Endothelial cell (in vitro differentiated cells): ENCODE measurements at regions not wholly inside any gene's neighbourhood (a gene's known extent, or its start where the extent isn't known, plus 50 kb on each side); places are given as distances from the start of the nearest gene placed in this dataset.

Source experiments
- DNase-seq: peaks from one replicate; pipeline ENCODE4 v3.0.0; 2021; ENCODE audit warnings: low spot score
- H3K27ac Mint-ChIP-seq: one replicate; pipeline ENCODE4 v1.8.0; 2021; ENCODE audit warnings: mixed read lengths, inconsistent platforms; ENCODE audit not compliant: unreplicated experiment
- H3K27me3 Mint-ChIP-seq: one replicate; pipeline ENCODE4 v1.8.0; 2021; ENCODE audit warnings: mild to moderate bottlenecking, moderate library complexity, mixed read lengths, inconsistent platforms; ENCODE audit not compliant: unreplicated experiment
- H3K36me3 Mint-ChIP-seq: one replicate; pipeline ENCODE4 v1.8.0; 2021; ENCODE audit warnings: mild to moderate bottlenecking, low read depth, mixed read lengths, inconsistent platforms; ENCODE audit not compliant: unreplicated experiment
- H3K4me1 Mint-ChIP-seq: one replicate; pipeline ENCODE4 v1.8.0; 2021; ENCODE audit warnings: mild to moderate bottlenecking, mixed read lengths, inconsistent platforms; ENCODE audit not compliant: unreplicated experiment
- H3K4me3 Mint-ChIP-seq: one replicate; pipeline ENCODE4 v1.8.0; 2021; ENCODE audit warnings: mild to moderate bottlenecking, mixed read lengths, inconsistent platforms; ENCODE audit not compliant: unreplicated experiment
- H3K9me3 Mint-ChIP-seq: one replicate; pipeline ENCODE4 v1.8.0; 2021; ENCODE audit warnings: mixed read lengths, inconsistent platforms; ENCODE audit not compliant: unreplicated experiment
- CTCF ChIP-seq: fragments of 200-600 bp; sonication (generic); IDR thresholded peaks from one replicate; pipeline ENCODE4 v1.5.0; 2021; ENCODE audit warnings: antibody characterized with exemption; ENCODE audit not compliant: unreplicated experiment

DNA sequence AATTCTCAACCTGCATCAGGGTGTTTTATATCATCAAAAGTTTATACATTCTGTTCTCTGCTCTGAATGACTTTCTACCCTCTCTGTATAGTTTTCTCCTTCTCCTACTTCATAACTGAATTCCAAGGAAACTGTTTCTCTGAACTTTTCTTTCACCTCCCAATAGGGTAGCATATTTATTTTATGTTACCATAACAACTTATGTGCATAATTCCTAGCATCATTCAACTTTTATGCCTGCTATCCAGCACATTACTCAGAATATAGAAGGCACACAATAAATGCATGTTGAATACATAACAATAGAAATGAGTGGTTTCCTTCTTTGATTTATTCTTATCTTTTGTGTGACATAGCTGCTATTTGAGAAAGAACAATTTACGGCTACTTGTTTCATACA lies 2385.0 kb downstream of the PCDH9 start:
- Mint-ChIP-seq H3K36me3 (no peaks in the 10 kb centered on the region), H3K27me3 (no peaks in the 10 kb centered on the region), H3K4me3 (no peak overlapping the region), H3K27ac (no peak overlapping the region), H3K9me3 (no peaks in the 10 kb centered on the region), H3K4me1 (peaks cover 3% of the 10 kb centered on the region)
- no peak for DNase-seq
- no peak for TF ChIP-seq CTCF

DNA sequence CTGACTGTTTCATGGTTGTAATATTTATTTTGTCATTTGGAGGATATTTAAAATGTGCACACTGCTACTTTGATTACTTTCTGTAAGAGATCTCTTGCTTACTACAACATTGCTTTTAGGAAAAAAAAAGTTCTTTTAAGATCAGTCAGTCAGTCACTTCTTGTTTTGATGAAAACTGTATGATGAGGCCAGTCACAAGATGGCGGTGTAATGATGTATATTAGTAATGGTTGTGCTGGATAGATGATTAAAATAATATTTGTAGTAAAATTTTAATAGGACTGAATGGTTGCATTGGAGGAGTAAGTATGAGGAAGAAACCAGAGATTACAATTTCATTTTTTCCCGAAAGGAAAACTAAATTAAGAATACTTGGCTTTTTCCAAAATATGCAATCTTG lies 2411.1 kb downstream of the PCDH9 start:
- Mint-ChIP-seq H3K27me3 (no peaks in the 10 kb centered on the region), H3K4me3 (no peak overlapping the region), H3K36me3 (no peaks in the 10 kb centered on the region), H3K4me1 (no peaks in the 10 kb centered on the region), H3K9me3 (no peaks in the 10 kb centered on the region), H3K27ac (no peak overlapping the region)
- DNase-seq: no peak
- no peak for TF ChIP-seq CTCF

DNA sequence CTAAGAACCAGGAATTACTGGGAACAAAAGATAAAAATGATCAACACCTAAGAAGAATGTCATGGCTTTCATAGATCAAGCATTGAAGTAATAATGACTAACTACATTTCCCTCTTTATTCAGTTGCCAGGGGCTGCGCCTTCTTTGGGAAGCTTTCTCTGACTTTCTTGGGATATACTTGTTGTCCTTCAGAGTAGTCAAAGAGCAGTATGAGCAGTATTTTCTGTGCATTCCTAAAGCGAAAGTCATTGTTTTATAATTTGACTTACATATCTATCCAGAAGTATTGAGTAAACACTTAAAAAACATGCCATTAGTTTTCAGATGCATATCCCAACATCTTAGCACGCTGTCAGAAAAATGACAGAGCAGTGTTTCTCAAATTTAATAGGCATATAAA lies 2412.4 kb downstream of the PCDH9 start:
- no peak for TF ChIP-seq CTCF
- no peaks in the 10 kb centered on the region for H3K27me3 Mint-ChIP-seq
- DNase-seq: no peak
- no peaks in the 10 kb centered on the region for H3K4me1 Mint-ChIP-seq
- no peaks in the 10 kb centered on the region for H3K9me3 Mint-ChIP-seq
- no peak overlapping the region for H3K4me3 Mint-ChIP-seq
- H3K27ac Mint-ChIP-seq: no peak overlapping the region
- H3K36me3 Mint-ChIP-seq: no peaks in the 10 kb centered on the region

DNA sequence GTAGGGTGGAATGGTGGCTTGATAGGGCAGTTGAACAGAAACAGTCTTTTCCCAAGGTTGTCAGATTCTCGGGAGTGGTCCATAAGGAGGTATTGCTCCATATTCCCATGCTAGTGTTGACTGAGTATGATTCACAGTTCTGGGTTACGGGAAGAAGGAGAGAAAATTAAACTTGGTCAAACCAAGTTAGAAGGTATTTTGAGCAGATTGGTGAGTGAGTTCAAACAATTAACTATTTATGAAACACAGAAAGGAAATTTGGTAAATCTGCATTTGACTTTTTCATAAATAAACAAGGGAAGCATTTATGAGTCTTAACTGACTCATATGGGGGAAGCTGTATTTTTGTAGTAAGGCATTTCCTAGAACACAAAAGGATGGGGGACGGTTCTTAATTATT lies 2419.4 kb downstream of the PCDH9 start:
- Mint-ChIP-seq H3K4me1 (no peaks in the 10 kb centered on the region), H3K27ac (no peak overlapping the region), H3K4me3 (no peak overlapping the region), H3K9me3 (peaks cover 16% of the 10 kb centered on the region), H3K36me3 (peaks cover 18% of the 10 kb centered on the region), H3K27me3 (no peaks in the 10 kb centered on the region)
- no peak for TF ChIP-seq CTCF
- no peak for DNase-seq

GRCh38 chr13:64808704-64809103 lies 2421.4 kb downstream of the PCDH9 start:
- TF ChIP-seq CTCF: no peak
- Mint-ChIP-seq H3K27ac (no peak overlapping the region), H3K4me3 (no peak overlapping the region), H3K27me3 (no peaks in the 10 kb centered on the region), H3K9me3 (peaks cover 16% of the 10 kb centered on the region), H3K4me1 (no peaks in the 10 kb centered on the region), H3K36me3 (peaks cover 18% of the 10 kb centered on the region)
- no peak for DNase-seq
